ENCODE measurements at regions not wholly inside any gene's neighbourhood (a gene's known extent, or its start where the extent isn't known, plus 50 kb on each side); places are given as distances from the start of the nearest gene placed in this dataset.

DNA sequence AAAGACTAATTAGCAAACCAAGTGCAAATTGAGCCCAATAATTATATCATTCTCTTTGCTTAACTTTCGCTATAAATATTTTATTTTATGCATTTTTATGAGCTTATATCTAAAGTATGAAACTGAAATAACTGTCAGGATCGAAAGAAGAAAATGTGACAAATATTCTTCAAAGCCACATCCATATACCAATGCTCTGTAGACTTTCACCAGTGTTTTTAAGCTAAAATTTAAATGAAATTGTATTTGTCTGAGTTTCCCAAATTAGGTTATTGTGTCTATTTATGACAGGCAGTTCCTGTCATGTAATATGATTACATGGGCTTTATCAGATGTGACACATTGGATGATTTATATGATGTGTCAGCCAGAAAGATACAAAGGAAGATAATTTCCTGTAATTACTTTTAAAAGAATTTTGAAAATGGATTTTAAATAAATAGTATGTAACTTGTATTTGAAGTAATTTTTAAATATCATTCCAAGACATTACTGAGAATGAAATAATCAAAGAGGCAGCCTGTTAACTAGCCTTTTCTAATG is 317.9 kb upstream of the KLF6 start:
- no peak for TF ChIP-seq POLR2AphosphoS5 (IDR thresholded peaks at IDR 0.05; ENCODE audit: low read depth, low read length)
- no peak for TF ChIP-seq TCF7L2 (IDR thresholded peaks at IDR 0.05; ENCODE audit: low read depth, low read length)
- Histone ChIP-seq H3K36me3 (ENCODE audit: control insufficient read depth, insufficient read depth, low read length) (no peaks in the 10 kb centered on the region), H3K9me3 (ENCODE audit: control insufficient read depth, insufficient read depth, low read depth, low read length) (peaks cover 14% of the 10 kb centered on the region; the same call in 1 of the 2 replicates), H3K27me3 (ENCODE audit: control insufficient read depth, insufficient read depth, low read length) (no peaks in the 10 kb centered on the region), H3K4me3 (ENCODE audit: low read depth in 2 of 2, low read length in 2 of 2) (no peak overlapping the region), H3K4me1 (ENCODE audit: control insufficient read depth, insufficient read depth, low read length) (no peaks in the 10 kb centered on the region), H3K27ac (ENCODE audit: low read length) (peak overlapping the region; percentile 21; the same call in 1 of the 2 replicates)
- POLR2A ChIA-PET: no interaction called here
- BruUV-seq (replicated peaks): no TSS peak
- intact Hi-C loops (cut with micrococcal nuclease; ENCODE audit: unreplicated experiment): no loop called here
- in situ Hi-C loops (cut with HindIII; ENCODE audit: low pct_unique_long_range_greater_than_20kb, low sequenced_read_pairs): no loop called here
- no peak for ATAC-seq
- CTCF ChIA-PET: no interaction called here
- DNase-seq (ENCODE audit: low read depth, low spot score): no peak

DNA sequence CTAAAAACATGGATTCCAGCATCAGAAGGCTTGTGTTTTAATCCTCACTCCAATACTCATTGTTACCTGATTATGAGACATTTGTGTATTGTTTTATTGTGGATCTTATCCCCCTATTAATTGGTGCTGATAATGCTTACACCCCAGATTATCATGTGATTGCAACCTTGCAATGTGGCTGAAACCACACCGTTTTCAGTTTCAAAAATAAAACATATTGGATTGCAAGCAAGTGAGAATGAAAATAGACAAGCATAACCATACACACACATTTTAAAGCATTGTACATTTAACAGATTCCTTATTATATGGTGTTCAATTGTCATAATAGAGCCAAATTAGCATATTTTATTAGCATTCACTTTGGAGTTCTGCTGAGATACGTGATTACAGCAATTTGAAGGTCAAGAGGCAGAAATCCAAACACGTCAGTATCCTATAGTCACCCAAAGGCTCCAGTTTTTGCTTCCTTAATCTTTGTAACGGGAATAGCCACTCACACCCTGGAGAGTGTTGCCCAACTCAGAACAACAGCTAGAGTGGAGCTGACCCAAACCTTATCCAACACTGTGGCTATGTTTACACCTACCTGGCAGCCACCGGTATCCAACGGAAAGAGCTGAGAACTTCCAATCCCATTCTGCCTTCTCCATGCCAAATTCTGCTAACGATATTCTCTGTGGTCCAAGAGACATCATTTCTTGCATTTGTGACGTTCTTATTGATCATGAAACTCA is 317.1 kb upstream of the KLF6 start:
- H3K27me3 ChIP-seq (ENCODE audit: control insufficient read depth, insufficient read depth, low read length): no peaks in the 10 kb centered on the region
- no peak for TF ChIP-seq SIN3A (IDR thresholded peaks at IDR 0.05; ENCODE audit: borderline replicate concordance, insufficient read depth, low read depth, low read length)
- TF ChIP-seq, protein P1, sequence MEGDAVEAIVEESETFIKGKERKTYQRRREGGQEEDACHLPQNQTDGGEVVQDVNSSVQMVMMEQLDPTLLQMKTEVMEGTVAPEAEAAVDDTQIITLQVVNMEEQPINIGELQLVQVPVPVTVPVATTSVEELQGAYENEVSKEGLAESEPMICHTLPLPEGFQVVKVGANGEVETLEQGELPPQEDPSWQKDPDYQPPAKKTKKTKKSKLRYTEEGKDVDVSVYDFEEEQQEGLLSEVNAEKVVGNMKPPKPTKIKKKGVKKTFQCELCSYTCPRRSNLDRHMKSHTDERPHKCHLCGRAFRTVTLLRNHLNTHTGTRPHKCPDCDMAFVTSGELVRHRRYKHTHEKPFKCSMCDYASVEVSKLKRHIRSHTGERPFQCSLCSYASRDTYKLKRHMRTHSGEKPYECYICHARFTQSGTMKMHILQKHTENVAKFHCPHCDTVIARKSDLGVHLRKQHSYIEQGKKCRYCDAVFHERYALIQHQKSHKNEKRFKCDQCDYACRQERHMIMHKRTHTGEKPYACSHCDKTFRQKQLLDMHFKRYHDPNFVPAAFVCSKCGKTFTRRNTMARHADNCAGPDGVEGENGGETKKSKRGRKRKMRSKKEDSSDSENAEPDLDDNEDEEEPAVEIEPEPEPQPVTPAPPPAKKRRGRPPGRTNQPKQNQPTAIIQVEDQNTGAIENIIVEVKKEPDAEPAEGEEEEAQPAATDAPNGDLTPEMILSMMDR (IDR thresholded peaks at IDR 0.05): no peak
- POLR2A ChIA-PET: no interaction called here
- ATAC-seq (no peak), DNase-seq (ENCODE audit: low read depth, low spot score) (no peak)
- no peak overlapping the region for H3K4me3 ChIP-seq (ENCODE audit: low read depth in 2 of 2, low read length in 2 of 2)
- no peaks in the 10 kb centered on the region for H3K36me3 ChIP-seq (ENCODE audit: control insufficient read depth, insufficient read depth, low read length)
- CTCF ChIA-PET: no interaction called here
- in situ Hi-C loops (cut with HindIII; ENCODE audit: low pct_unique_long_range_greater_than_20kb, low sequenced_read_pairs) (no loop called here), intact Hi-C loops (cut with micrococcal nuclease; ENCODE audit: unreplicated experiment) (no loop called here)
- no TSS peak for BruUV-seq (replicated peaks)
- H3K9me3 ChIP-seq (ENCODE audit: control insufficient read depth, insufficient read depth, low read depth, low read length): peaks cover 14% of the 10 kb centered on the region; the same call in 1 of the 2 replicates
- no peaks in the 10 kb centered on the region for H3K4me1 ChIP-seq (ENCODE audit: control insufficient read depth, insufficient read depth, low read length)
- H3K27ac ChIP-seq (ENCODE audit: low read length): peak overlapping the region; percentile 21; the same call in 1 of the 2 replicates

DNA sequence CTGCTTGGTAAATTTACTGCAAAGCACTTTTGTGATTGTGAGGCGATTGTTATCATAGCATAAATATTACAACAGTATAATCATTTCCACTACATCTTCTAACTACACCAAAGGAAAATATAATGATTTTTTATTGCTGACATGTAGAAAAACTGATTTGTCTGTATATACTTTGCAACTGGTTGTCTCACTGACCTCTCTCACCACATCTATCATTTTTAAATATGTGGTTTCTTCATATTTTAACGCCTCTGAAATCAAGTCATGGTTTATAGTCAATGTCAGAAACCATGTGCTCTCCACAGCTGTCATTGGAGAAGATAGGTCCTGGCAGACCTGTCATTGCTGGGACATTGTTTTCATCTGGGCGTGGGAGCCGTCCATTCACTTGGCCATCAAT is 315.4 kb upstream of the KLF6 start:
- ChIA-PET CTCF (no interaction called here), POLR2A (no interaction called here)
- BruUV-seq (replicated peaks): no TSS peak
- Histone ChIP-seq H3K36me3 (ENCODE audit: control insufficient read depth, insufficient read depth, low read length) (no peaks in the 10 kb centered on the region), H3K4me3 (ENCODE audit: low read depth in 2 of 2, low read length in 2 of 2) (no peak overlapping the region), H3K27ac (ENCODE audit: low read length) (no peak overlapping the region; the same call in 1 of the 2 replicates), H3K4me1 (ENCODE audit: control insufficient read depth, insufficient read depth, low read length) (no peaks in the 10 kb centered on the region), H3K9me3 (ENCODE audit: control insufficient read depth, insufficient read depth, low read depth, low read length) (peaks cover 12% of the 10 kb centered on the region; the same call in 1 of the 2 replicates), H3K27me3 (ENCODE audit: control insufficient read depth, insufficient read depth, low read length) (no peaks in the 10 kb centered on the region)
- intact Hi-C loops (cut with micrococcal nuclease; ENCODE audit: unreplicated experiment) (no loop called here), in situ Hi-C loops (cut with HindIII; ENCODE audit: low pct_unique_long_range_greater_than_20kb, low sequenced_read_pairs) (no loop called here)
- no peak for ATAC-seq
- TF ChIP-seq, protein P1 (IDR thresholded peaks at IDR 0.05): no peak
- DNase-seq (ENCODE audit: low read depth, low spot score): no peak

All from Panc1 (cell line).